ENCODE measurements at regions not wholly inside any gene's neighbourhood (a gene's known extent, or its start where the extent isn't known, plus 50 kb on each side); places are given as distances from the start of the nearest gene placed in this dataset.

GRCh38 chr6:41404182-41404845 is 68.9 kb downstream of the NCR2 start:
- no peak for DNase-seq (ENCODE audit: low read depth in 1 of 2, low spot score in 1 of 2)

GRCh38 chr6:41405941-41406727 is 70.7 kb downstream of the NCR2 start:
- DNase-seq (ENCODE audit: low read depth in 1 of 2, low spot score in 1 of 2) = no peak

- no peak for DNase-seq (ENCODE audit: low read depth in 1 of 2, low spot score in 1 of 2)
Measured at GRCh38 chr6:41406728-41407489, 71.5 kb downstream of the NCR2 start.

GRCh38 chr6:41408576-41408975 is 73.2 kb downstream of the NCR2 start:
- no peak for DNase-seq (ENCODE audit: low read depth in 1 of 2, low spot score in 1 of 2)

GRCh38 chr6:41408982-41409381 is 73.6 kb downstream of the NCR2 start:
- no peak for DNase-seq (ENCODE audit: low read depth in 1 of 2, low spot score in 1 of 2)

- DNase-seq (ENCODE audit: low read depth in 1 of 2, low spot score in 1 of 2) = no peak
Measured at GRCh38 chr6:41409489-41409888, 74.1 kb downstream of the NCR2 start.

- no peak for DNase-seq (ENCODE audit: low read depth in 1 of 2, low spot score in 1 of 2)
Measured at GRCh38 chr6:41411961-41412360, 76.6 kb downstream of the NCR2 start.

- no peak for DNase-seq (ENCODE audit: low read depth in 1 of 2, low spot score in 1 of 2)
Measured at GRCh38 chr6:41413250-41413649, 77.8 kb downstream of the NCR2 start.

GRCh38 chr6:41416501-41416837 is 81.1 kb downstream of the NCR2 start:
- DNase-seq (ENCODE audit: low read depth in 1 of 2, low spot score in 1 of 2) = no peak

- no peak for DNase-seq (ENCODE audit: low read depth in 1 of 2, low spot score in 1 of 2)
Measured at GRCh38 chr6:41418741-41419140, 83.3 kb downstream of the NCR2 start.

- no peak for DNase-seq (ENCODE audit: low read depth in 1 of 2, low spot score in 1 of 2)
Measured at GRCh38 chr6:41419385-41419784, 84.0 kb downstream of the NCR2 start.

GRCh38 chr6:41420186-41420585 is 84.8 kb downstream of the NCR2 start:
- DNase-seq (ENCODE audit: low read depth in 1 of 2, low spot score in 1 of 2) = no peak

GRCh38 chr6:41422161-41422560 is 86.8 kb downstream of the NCR2 start:
- DNase-seq (ENCODE audit: low read depth in 1 of 2, low spot score in 1 of 2) = no peak

- DNase-seq (ENCODE audit: low read depth in 1 of 2, low spot score in 1 of 2) = no peak
Measured at GRCh38 chr6:41423002-41423401, 87.6 kb downstream of the NCR2 start.

- DNase-seq (ENCODE audit: low read depth in 1 of 2, low spot score in 1 of 2) = peak; percentile 57 to 72
Measured at GRCh38 chr6:41424370-41425058, 89.1 kb downstream of the NCR2 start.

GRCh38 chr6:41425511-41425910 is 90.1 kb downstream of the NCR2 start:
- no peak for DNase-seq (ENCODE audit: low read depth in 1 of 2, low spot score in 1 of 2)

GRCh38 chr6:41426438-41426851 is 91.0 kb downstream of the NCR2 start:
- no peak for DNase-seq (ENCODE audit: low read depth in 1 of 2, low spot score in 1 of 2)

GRCh38 chr6:41426888-41427641 is 91.7 kb downstream of the NCR2 start:
- DNase-seq (ENCODE audit: low read depth in 1 of 2, low spot score in 1 of 2) = no peak

- DNase-seq (ENCODE audit: low read depth in 1 of 2, low spot score in 1 of 2) = no peak
Measured at GRCh38 chr6:41427642-41428335, 92.4 kb downstream of the NCR2 start.

- DNase-seq (ENCODE audit: low read depth in 1 of 2, low spot score in 1 of 2) = no peak
Measured at GRCh38 chr6:41428336-41428995, 93.1 kb downstream of the NCR2 start.

Measured in activated T-helper 1 cell treated with anti-CD3 and anti-CD28 coated beads, Interleukin-2, amount 50 U/mL, for 16 hours (primary cell).